ENCODE measurements at regions not wholly inside any gene's neighbourhood (a gene's known extent, or its start where the extent isn't known, plus 50 kb on each side); places are given as distances from the start of the nearest gene placed in this dataset.
"Not testable (repeated sequence)": the region's sequence is repeated elsewhere in the genome, so short reads cannot be mapped to it uniquely, and the experiment has no call there.

DNA sequence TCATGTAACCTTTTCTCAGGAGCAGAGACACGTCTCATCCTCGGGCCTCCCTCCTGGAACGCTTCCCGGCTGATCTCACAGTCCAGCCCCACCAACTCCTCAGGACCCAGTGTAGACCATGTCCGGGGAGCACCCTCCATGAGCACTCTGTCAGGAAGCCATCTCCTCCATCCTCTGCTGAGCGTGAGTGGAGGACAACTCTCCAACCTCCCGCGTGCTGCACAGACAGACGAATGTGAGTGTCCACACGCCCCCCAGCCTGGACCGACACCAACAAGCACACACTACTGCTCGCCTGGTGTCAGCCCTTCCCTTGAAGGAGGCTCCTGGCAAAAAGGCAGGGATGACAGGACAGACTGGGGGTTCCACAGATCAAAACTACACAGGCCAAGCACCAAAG lies 86.6 kb downstream of the SHANK2 start:
- H3K4me3 ChIP-seq (ENCODE audit: low read depth, low read length) = no peak overlapping the region
- TF ChIP-seq, protein P1, sequence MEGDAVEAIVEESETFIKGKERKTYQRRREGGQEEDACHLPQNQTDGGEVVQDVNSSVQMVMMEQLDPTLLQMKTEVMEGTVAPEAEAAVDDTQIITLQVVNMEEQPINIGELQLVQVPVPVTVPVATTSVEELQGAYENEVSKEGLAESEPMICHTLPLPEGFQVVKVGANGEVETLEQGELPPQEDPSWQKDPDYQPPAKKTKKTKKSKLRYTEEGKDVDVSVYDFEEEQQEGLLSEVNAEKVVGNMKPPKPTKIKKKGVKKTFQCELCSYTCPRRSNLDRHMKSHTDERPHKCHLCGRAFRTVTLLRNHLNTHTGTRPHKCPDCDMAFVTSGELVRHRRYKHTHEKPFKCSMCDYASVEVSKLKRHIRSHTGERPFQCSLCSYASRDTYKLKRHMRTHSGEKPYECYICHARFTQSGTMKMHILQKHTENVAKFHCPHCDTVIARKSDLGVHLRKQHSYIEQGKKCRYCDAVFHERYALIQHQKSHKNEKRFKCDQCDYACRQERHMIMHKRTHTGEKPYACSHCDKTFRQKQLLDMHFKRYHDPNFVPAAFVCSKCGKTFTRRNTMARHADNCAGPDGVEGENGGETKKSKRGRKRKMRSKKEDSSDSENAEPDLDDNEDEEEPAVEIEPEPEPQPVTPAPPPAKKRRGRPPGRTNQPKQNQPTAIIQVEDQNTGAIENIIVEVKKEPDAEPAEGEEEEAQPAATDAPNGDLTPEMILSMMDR (IDR thresholded peaks at IDR 0.05; ENCODE audit: insufficient read depth, low read depth, low read length, missing control alignments) = no peak
- DNase-seq (ENCODE audit: low read depth) = no peak

DNA sequence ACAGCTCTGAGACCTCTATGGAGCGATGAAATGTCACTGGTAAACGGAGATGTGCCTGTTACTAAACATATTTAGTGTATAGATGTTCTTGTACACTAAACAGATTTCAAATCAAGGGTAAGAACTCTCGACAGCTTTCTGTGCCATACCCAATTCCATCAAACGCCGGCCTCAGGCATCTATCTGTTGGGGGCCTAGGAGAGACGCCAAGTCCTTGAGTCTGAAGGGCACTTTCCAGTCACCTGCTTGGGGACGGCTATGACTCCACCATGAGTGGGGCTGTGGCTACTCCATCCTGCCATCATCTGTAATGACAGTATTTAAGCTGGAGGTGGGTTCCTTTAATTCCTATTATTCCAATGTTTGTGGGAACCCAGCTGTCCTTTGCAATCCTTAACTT lies 87.8 kb downstream of the SHANK2 start:
- H3K4me3 ChIP-seq (ENCODE audit: low read depth, low read length) = no peak overlapping the region
- TF ChIP-seq, protein P1 (IDR thresholded peaks at IDR 0.05; ENCODE audit: insufficient read depth, low read depth, low read length, missing control alignments) = no peak
- no peak for DNase-seq (ENCODE audit: low read depth)

DNA sequence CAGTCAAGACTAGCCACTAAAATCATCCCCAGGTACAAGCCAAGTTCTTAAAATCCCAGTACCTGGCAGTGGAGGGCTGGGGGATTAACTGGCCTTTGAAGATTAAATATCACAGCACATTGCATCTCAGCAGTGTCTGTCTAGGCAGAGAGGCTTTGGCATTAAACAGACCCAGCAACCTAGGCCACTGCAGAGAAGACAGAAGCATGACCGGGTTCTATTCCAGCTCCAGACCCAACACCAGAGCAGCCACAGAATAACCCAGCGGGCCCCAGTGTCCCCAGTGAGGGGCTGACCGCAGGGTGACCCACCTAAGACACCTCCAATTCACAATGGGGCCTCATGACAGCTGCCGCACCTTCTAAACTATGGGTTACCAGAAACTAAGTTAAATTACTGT lies 88.2 kb downstream of the SHANK2 start:
- TF ChIP-seq, protein P1 (IDR thresholded peaks at IDR 0.05; ENCODE audit: insufficient read depth, low read depth, low read length, missing control alignments) = no peak

DNA sequence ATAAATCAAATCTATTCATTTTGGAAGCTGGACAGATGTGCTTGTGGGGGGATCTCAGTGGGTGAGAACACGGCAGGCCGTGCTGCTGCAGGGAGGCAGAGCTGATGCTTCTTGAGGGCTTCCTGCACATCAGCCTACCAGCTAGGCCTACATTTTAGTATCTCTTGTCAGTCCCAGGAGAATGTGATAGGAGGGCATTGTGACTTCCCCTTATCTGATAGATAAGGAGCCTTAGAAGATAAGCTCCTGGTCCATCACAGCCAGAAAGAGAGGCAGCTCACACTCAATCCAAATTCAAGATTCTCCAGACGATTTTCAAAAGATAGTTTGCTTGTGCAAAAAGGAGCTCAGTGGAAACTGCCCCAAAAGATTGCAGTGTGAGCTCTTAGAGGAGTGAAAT lies 89.0 kb downstream of the SHANK2 start:
- H3K4me3 ChIP-seq (ENCODE audit: low read depth, low read length) = no peak overlapping the region
- TF ChIP-seq, protein P1 (IDR thresholded peaks at IDR 0.05; ENCODE audit: insufficient read depth, low read depth, low read length, missing control alignments) = no peak
- no peak for DNase-seq (ENCODE audit: low read depth)

More for the DNA sequence above, 88.2 kb downstream of the SHANK2 start:
- no peak overlapping the region for H3K4me3 ChIP-seq (ENCODE audit: low read depth, low read length)
- DNase-seq (ENCODE audit: low read depth) = no peak

DNA sequence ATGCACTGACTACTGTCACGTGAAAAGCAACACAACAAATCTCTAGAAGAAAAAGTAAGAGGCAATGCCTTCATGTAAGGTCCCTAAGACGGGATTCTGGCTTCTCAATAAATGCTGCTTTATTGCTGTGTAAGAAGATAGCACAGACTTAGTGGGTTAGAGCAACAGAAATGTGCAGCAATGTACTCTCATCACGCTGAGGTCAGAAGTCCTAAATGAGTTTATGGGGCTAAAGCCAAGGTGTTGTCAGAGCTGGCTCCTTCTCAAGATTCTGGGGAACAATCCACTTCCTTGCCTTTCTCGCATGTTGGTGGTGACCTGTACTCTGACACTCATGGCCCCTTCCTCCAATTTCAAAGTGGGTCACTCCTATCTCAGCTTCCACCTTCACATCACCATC lies 93.4 kb downstream of the SHANK2 start:
- no peak overlapping the region for H3K4me3 ChIP-seq (ENCODE audit: low read depth, low read length)
- TF ChIP-seq, protein P1 (IDR thresholded peaks at IDR 0.05; ENCODE audit: insufficient read depth, low read depth, low read length, missing control alignments) = no peak
- no peak for DNase-seq (ENCODE audit: low read depth)

DNA sequence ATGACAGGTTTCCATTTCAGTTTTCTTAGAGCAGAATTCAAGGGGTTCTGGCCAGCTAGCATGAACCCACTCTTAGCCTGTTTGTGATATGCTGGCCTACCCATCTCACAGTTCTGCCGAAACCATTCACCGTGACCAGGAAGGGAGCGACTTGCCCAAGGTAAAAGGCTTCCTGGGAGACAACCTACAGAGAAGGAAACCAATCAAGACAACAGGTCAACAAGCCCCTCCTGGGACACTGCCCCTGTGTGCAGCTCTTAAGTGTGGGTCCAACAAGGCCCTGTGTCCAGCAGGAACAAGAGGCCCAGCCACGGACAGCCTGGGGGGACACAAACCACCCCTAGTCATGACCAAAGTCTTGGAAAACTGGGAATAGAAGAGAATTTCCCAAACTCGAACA lies 94.7 kb downstream of the SHANK2 start:
- H3K4me3 ChIP-seq (ENCODE audit: low read depth, low read length); DNase-seq (ENCODE audit: low read depth): not testable (repeated sequence)

DNA sequence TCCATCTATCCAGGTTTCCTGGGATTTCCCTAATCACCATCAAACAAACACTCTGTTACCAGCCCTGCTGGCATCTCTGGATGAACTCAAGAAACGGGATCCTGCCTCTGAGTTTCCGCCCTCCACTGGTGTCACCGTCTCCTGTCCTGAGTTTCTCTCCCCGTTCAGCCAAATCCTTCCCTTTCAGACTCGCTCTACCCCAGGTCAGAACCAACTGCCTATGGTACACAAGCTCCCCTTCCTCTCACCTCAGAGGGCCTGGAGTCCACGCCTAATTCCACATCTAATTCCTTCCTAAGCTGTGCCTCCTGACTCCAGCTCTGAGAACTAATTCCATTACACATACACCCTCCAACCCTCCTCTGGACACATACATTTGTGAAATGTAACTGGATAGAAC lies 96.1 kb downstream of the SHANK2 start:
- no peak for DNase-seq (ENCODE audit: low read depth)
- H3K4me3 ChIP-seq (ENCODE audit: low read depth, low read length) = no peak overlapping the region
- TF ChIP-seq, protein P1 (IDR thresholded peaks at IDR 0.05; ENCODE audit: insufficient read depth, low read depth, low read length, missing control alignments) = no peak
